ENCODE measurements at regions not wholly inside any gene's neighbourhood (a gene's known extent, or its start where the extent isn't known, plus 50 kb on each side); places are given as distances from the start of the nearest gene placed in this dataset.
A peak's percentile ranks its signal among the peaks of the same experiment; 100 is the strongest.

- POLR2A ChIA-PET: no interaction called here
- TF ChIP-seq, protein P1, sequence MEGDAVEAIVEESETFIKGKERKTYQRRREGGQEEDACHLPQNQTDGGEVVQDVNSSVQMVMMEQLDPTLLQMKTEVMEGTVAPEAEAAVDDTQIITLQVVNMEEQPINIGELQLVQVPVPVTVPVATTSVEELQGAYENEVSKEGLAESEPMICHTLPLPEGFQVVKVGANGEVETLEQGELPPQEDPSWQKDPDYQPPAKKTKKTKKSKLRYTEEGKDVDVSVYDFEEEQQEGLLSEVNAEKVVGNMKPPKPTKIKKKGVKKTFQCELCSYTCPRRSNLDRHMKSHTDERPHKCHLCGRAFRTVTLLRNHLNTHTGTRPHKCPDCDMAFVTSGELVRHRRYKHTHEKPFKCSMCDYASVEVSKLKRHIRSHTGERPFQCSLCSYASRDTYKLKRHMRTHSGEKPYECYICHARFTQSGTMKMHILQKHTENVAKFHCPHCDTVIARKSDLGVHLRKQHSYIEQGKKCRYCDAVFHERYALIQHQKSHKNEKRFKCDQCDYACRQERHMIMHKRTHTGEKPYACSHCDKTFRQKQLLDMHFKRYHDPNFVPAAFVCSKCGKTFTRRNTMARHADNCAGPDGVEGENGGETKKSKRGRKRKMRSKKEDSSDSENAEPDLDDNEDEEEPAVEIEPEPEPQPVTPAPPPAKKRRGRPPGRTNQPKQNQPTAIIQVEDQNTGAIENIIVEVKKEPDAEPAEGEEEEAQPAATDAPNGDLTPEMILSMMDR (IDR thresholded peaks at IDR 0.05; ENCODE audit: control extremely low read depth, extremely low read depth, low read depth, missing control alignments): no peak
- DNase-seq (ENCODE audit: extremely low spot score): no peak
- CTCF ChIA-PET: no interaction called here
Observed at GRCh38 chr16:50497592-50497991, 50.6 kb upstream of the NKD1 start.

GRCh38 chr16:50496990-50497389 is 51.2 kb upstream of the NKD1 start:
- DNase-seq (ENCODE audit: extremely low spot score): no peak
- ChIA-PET POLR2A (no interaction called here), CTCF (no interaction called here)

DNA sequence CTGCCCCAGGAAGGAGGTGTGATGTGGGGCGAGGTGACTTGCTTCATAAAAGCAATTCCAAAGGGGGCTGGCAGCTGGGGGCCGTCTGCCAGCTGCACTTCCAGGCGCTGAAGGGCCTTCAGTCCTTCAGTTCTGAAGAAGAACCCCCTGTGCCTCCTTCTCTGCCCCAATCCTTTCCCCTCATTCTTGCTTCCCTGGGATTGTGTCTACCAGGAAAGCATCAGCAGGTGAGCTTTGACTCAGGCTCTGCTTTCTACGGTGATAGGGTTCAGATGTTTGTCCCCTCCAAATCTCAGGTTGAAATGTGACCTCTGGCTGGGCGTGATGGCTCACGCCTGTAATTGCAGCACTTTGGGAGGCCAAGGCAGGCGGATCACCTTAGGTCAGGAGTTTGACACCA is 52.5 kb upstream of the NKD1 start:
- ChIA-PET POLR2A (no interaction called here), CTCF (interaction anchor here (1.4 kb wide), 1 partner anchor 15 kb away, joined by 4 read pairs; no protein-coding TSS in a partner anchor)
- TF ChIP-seq, protein P1 (IDR thresholded peaks at IDR 0.05; ENCODE audit: control extremely low read depth, extremely low read depth, low read depth, missing control alignments): no peak
- no peak for DNase-seq (ENCODE audit: extremely low spot score)

More at GRCh38 chr16:50496990-50497389, 51.2 kb upstream of the NKD1 start:
- TF ChIP-seq, protein P1 (IDR thresholded peaks at IDR 0.05; ENCODE audit: control extremely low read depth, extremely low read depth, low read depth, missing control alignments): no peak

- TF ChIP-seq, protein P1 (IDR thresholded peaks at IDR 0.05; ENCODE audit: control extremely low read depth, extremely low read depth, low read depth, missing control alignments): no peak
- POLR2A ChIA-PET: interaction anchor here (0.6 kb wide), 1 partner anchor 240 kb away, joined by 3 read pairs; no protein-coding TSS in a partner anchor
- CTCF ChIA-PET: interaction anchor here (0.9 to 1.4 kb wide), 3 partner anchors 16 to 312 kb away, joined by 3 to 4 read pairs (median 3); no protein-coding TSS in a partner anchor
- no peak for DNase-seq (ENCODE audit: extremely low spot score)
Observed at GRCh38 chr16:50494501-50495491, 53.4 kb upstream of the NKD1 start.

GRCh38 chr16:50491516-50491915 is 56.7 kb upstream of the NKD1 start:
- TF ChIP-seq, protein P1 (IDR thresholded peaks at IDR 0.05; ENCODE audit: control extremely low read depth, extremely low read depth, low read depth, missing control alignments): no peak
- ChIA-PET POLR2A (no interaction called here), CTCF (no interaction called here)

DNA sequence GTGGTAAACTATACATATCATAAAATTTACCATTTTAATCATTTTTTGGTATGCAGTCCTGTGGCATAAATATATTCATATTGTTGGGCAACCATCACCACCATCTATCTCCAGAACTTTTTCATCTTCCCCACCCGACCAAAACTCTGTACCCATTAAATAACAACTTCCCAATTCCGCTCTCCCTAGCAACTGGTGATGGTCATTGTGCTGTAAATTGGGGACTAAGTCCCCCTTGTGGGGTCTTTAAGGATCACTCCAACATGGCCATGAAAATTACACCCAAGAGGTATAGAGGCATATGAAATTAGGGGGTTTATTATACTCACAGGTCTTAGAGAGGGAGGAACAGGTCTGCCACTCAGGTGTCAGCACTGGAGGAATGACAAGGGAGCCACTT is 57.4 kb upstream of the NKD1 start:
- DNase-seq (ENCODE audit: extremely low spot score): peak; percentile 3
- POLR2A ChIA-PET: no interaction called here
- TF ChIP-seq, protein P1 (IDR thresholded peaks at IDR 0.05; ENCODE audit: control extremely low read depth, extremely low read depth, low read depth, missing control alignments): no peak
- CTCF ChIA-PET: interaction anchor here (1.0 kb wide), 1 partner anchor 10 kb away, joined by 3 read pairs; no protein-coding TSS in a partner anchor

More at GRCh38 chr16:50491516-50491915, 56.7 kb upstream of the NKD1 start:
- DNase-seq (ENCODE audit: extremely low spot score): no peak

Measured in GM10248 (cell line).